GM12864 (cell line): ENCODE measurements at regions not wholly inside any gene's neighbourhood (a gene's known extent, or its start where the extent isn't known, plus 50 kb on each side); places are given as distances from the start of the nearest gene placed in this dataset.

Source experiments
- DNase-seq: peaks from one replicate; pipeline ENCODE4 v3.0.0-alpha.2; 2011; ENCODE audit warnings: low read depth
- H3K4me3 ChIP-seq: 2 replicates; pipeline ENCODE4 v1.5.1; 2011; ENCODE audit warnings: mild to moderate bottlenecking, low read depth, low read length, control low read depth
- CTCF ChIP-seq: IDR thresholded peaks from 2 replicates; pipeline ENCODE4 v1.5.1; 2011; ENCODE audit warnings: low read depth, mild to moderate bottlenecking, moderate library complexity, low read length, control low read depth, inconsistent platforms; ENCODE audit errors: missing control alignments

DNA sequence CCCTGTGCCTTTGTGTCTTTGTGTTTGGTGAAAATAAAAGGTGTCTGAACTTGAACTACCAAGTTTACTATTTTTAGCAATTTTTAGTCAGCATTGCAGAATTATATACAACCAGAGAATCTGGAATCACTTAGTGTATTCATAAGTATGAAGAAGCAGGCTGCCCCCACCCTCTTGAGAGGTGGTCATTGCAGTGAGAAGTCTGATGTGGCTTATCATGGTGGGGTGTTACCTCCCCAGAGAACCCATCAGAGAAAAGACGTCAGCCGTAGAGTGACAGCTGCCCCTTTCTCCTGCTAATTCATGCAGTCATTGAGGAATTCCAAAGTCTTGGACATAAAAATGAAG lies 66.0 kb downstream of the BOLA3 start:
- no peak for DNase-seq
- TF ChIP-seq CTCF: no peak
- no peak overlapping the region for H3K4me3 ChIP-seq

DNA sequence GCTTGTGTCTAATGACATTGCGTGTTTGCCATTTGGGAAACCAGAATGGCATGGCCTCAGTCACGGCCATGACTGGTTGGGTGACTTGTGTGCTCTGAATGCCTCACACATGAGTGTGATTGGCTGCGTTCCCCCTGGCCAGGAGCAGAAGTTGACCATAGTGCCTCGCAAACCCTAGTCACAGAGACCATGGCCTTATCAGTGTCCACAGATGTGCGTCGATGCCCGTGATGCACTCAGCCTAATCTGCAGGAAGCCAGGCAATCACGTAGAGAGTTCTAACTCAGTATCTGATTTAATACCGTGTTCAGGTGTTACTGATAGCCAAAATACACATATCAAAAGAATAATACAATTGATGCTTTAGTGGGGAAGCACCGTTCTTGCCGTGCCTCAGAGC lies 64.0 kb downstream of the BOLA3 start:
- no peak for TF ChIP-seq CTCF
- DNase-seq: no peak
- H3K4me3 ChIP-seq: no peak overlapping the region
